ENCODE measurements at regions not wholly inside any gene's neighbourhood (a gene's known extent, or its start where the extent isn't known, plus 50 kb on each side); places are given as distances from the start of the nearest gene placed in this dataset.
A peak's percentile ranks its signal among the peaks of the same experiment; 100 is the strongest.

- no peak for DNase-seq
These were observed 254.9 kb upstream of the IGF1R start for GRCh38 chr15:98393471-98393870.

- no peak for DNase-seq
These were observed 253.8 kb upstream of the IGF1R start for GRCh38 chr15:98394546-98394945.

GRCh38 chr15:98395974-98396610 is 252.2 kb upstream of the IGF1R start:
- DNase-seq: no peak

GRCh38 chr15:98397419-98397818 is 250.9 kb upstream of the IGF1R start:
- no peak for DNase-seq

GRCh38 chr15:98398056-98398455 is 250.3 kb upstream of the IGF1R start:
- DNase-seq: no peak

GRCh38 chr15:98398886-98399285 is 249.5 kb upstream of the IGF1R start:
- no peak for DNase-seq

- DNase-seq: no peak
These were observed 248.2 kb upstream of the IGF1R start for GRCh38 chr15:98400120-98400519.

GRCh38 chr15:98401029-98401428 is 247.3 kb upstream of the IGF1R start:
- DNase-seq: no peak

GRCh38 chr15:98402486-98402885 is 245.9 kb upstream of the IGF1R start:
- no peak for DNase-seq

- DNase-seq: no peak
These were observed 245.2 kb upstream of the IGF1R start for GRCh38 chr15:98403169-98403568.

- DNase-seq: no peak
These were observed 244.8 kb upstream of the IGF1R start for GRCh38 chr15:98403569-98403968.

GRCh38 chr15:98405013-98405412 is 243.3 kb upstream of the IGF1R start:
- no peak for DNase-seq

- no peak for DNase-seq
These were observed 240.1 kb upstream of the IGF1R start for GRCh38 chr15:98408231-98408630.

- DNase-seq: no peak
These were observed 238.0 kb upstream of the IGF1R start for GRCh38 chr15:98410328-98410727.

GRCh38 chr15:98412852-98413251 is 235.5 kb upstream of the IGF1R start:
- DNase-seq: no peak

- no peak for DNase-seq
These were observed 234.3 kb upstream of the IGF1R start for GRCh38 chr15:98413933-98414546.

- no peak for DNase-seq
These were observed 232.0 kb upstream of the IGF1R start for GRCh38 chr15:98416222-98416855.

GRCh38 chr15:98417346-98417745 is 231.0 kb upstream of the IGF1R start:
- no peak for DNase-seq

GRCh38 chr15:98418122-98418521 is 230.2 kb upstream of the IGF1R start:
- no peak for DNase-seq

GRCh38 chr15:98419173-98419780 is 229.1 kb upstream of the IGF1R start:
- DNase-seq: no peak

GRCh38 chr15:98420837-98421236 is 227.5 kb upstream of the IGF1R start:
- no peak for DNase-seq

GRCh38 chr15:98421419-98422129 is 226.8 kb upstream of the IGF1R start:
- peak; percentile 51 for DNase-seq

GRCh38 chr15:98422130-98422478 is 226.2 kb upstream of the IGF1R start:
- no peak for DNase-seq

- no peak for DNase-seq
These were observed 223.2 kb upstream of the IGF1R start for GRCh38 chr15:98425173-98425572.

Data from activated gamma-delta T cell treated with Interleukin-2 at 50 U/mL for 16 hours (primary cell).